OCI-LY1 (cell line): ENCODE measurements at regions not wholly inside any gene's neighbourhood (a gene's known extent, or its start where the extent isn't known, plus 50 kb on each side); places are given as distances from the start of the nearest gene placed in this dataset.

Experiments
- EZH2 ChIP-seq: fragments of 200-600 bp; sonication (generic), shearing (Covaris generic); IDR thresholded peaks from 2 replicates; pipeline ENCODE4 v1.8.0; 2017; ENCODE audit warnings: borderline replicate concordance, mixed run types, mild to moderate bottlenecking, antibody characterized with exemption, low read length, moderate library complexity, mixed read lengths
- TF ChIP-seq, protein P1 (sequence below): fragments of 200-600 bp; sonication (generic), shearing (Covaris generic); IDR thresholded peaks from 2 replicates; pipeline ENCODE4 v1.5.1; 2017; ENCODE audit warnings: mild to moderate bottlenecking, antibody characterized with exemption, low read length, moderate library complexity, mixed read lengths

DNA sequence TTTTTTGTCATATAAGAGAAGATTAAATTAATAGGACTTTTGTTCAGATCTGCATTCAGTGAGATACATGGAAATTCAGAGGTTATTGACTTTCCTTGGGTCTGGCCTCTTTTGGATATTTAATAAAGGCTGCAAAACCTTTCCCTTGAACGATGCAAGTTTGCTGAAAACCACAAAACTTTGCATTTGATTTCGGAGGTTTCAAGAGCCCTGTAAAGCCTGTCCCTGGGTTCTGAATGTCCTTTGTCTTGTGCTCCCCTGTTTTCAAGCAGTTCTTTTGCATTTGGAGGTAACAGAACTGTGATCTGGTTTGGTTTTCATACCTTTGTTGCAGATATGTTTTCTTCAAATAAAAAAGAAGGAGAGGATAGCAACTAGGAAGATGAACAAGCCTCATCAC, 188.1 kb upstream of the DMRT1 start:
- TF ChIP-seq, protein P1, sequence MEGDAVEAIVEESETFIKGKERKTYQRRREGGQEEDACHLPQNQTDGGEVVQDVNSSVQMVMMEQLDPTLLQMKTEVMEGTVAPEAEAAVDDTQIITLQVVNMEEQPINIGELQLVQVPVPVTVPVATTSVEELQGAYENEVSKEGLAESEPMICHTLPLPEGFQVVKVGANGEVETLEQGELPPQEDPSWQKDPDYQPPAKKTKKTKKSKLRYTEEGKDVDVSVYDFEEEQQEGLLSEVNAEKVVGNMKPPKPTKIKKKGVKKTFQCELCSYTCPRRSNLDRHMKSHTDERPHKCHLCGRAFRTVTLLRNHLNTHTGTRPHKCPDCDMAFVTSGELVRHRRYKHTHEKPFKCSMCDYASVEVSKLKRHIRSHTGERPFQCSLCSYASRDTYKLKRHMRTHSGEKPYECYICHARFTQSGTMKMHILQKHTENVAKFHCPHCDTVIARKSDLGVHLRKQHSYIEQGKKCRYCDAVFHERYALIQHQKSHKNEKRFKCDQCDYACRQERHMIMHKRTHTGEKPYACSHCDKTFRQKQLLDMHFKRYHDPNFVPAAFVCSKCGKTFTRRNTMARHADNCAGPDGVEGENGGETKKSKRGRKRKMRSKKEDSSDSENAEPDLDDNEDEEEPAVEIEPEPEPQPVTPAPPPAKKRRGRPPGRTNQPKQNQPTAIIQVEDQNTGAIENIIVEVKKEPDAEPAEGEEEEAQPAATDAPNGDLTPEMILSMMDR: no peak
- TF ChIP-seq EZH2: no peak
